HCT116 (cell line): ENCODE measurements at regions not wholly inside any gene's neighbourhood (a gene's known extent, or its start where the extent isn't known, plus 50 kb on each side); places are given as distances from the start of the nearest gene placed in this dataset.

Source experiments
- ATAC-seq: fragments of 200-7000 bp; cut with Tn5 transposase; 2 replicates; pipeline ENCODE4 v1.9.1; 2020; ENCODE audit warnings: mild to moderate bottlenecking, moderate library complexity
- BruUV-seq: library from RNA; stranded (reverse); fragments of 400-500 nt; replicated peaks from 2 replicates; lab custom pipeline; 2021; lab: Mats Ljungman, UMichigan
- CTCF ChIA-PET: fragments of 300-600 bp; sonication (Branson Sonifier 250); formaldehyde crosslinking; loops from one replicate; lab custom pipeline; 2021; ENCODE audit warnings: antibody characterized with exemption; lab: Charles Lee
- POLR2A ChIA-PET: fragments of 300-600, 350-600 bp; sonication (Branson Sonifier 250); formaldehyde crosslinking; loops from one replicate; lab custom pipeline; 2021; ENCODE audit warnings: antibody characterized with exemption; lab: Charles Lee
- RAD21 ChIA-PET, 2 experiments: fragments of 300-600 bp; sonication (Branson Sonifier 250); formaldehyde crosslinking; loops; one replicate each; lab custom pipeline; 2023; ENCODE audit warnings: low total read pairs in 2 of 2; ENCODE audit not compliant: uncharacterized antibody in 2 of 2, unreplicated experiment in 2 of 2, low non-redundant PET in 1 of 2; lab: Charles Lee
- DNase-seq: peaks from one replicate; pipeline ENCODE4 v3.0.0-alpha.2; 2010; ENCODE audit warnings: low read depth, low spot score
- H2AFZ ChIP-seq: fragments of 200-600 bp; shearing (Covaris generic), sonication (generic); 2 replicates; pipeline ENCODE4 v1.6.1; 2017; ENCODE audit warnings: low read depth, mixed run types, mixed read lengths, antibody characterized with exemption, low read length; ENCODE audit not compliant: poor library complexity, severe bottlenecking
- H3K27ac ChIP-seq: 2 replicates; pipeline ENCODE4 v1.5.1; 2012; ENCODE audit warnings: low read depth, low read length
- H3K27me3 ChIP-seq: fragments of 200-600 bp; sonication (generic); 2 replicates; pipeline ENCODE4 v1.6.1; 2016; ENCODE audit warnings: mixed run types, low read length, mixed read lengths; ENCODE audit not compliant: insufficient read depth
- H3K36me3 ChIP-seq, 2 experiments: fragments of 200-500 bp in 1 of 2; fragments of 200-600 bp in 1 of 2; sonication (Bioruptor generic) in 1 of 2; sonication (generic) in 1 of 2; 2 replicates each; pipeline versions ENCODE4 v1.5.1 to v1.6.1; 2014 to 2016; ENCODE audit warnings: low read length in 2 of 2, inconsistent platforms in 1 of 2, mixed read lengths in 1 of 2, mixed run types in 1 of 2; ENCODE audit not compliant: insufficient read depth in 2 of 2, control insufficient read depth in 1 of 2
- H3K4me1 ChIP-seq, 2 experiments: fragments of 200-600 bp in 1 of 2; sonication (generic) in 1 of 2; 2 replicates each; pipeline versions ENCODE4 v1.5.1 to v1.6.1; 2012 to 2017; ENCODE audit warnings: low read length in 2 of 2, inconsistent platforms in 1 of 2, mild to moderate bottlenecking in 1 of 2, mixed read lengths in 1 of 2, mixed run types in 1 of 2, moderate library complexity in 1 of 2; ENCODE audit not compliant: insufficient read depth in 2 of 2, control insufficient read depth in 1 of 2
- H3K4me2 ChIP-seq: fragments of 200-600 bp; sonication (generic); 2 replicates; pipeline ENCODE4 v1.6.1; 2017; ENCODE audit warnings: mixed run types, low read length, mixed read lengths
- H3K4me3 ChIP-seq, 2 experiments: fragments of 200-600 bp in 1 of 2; sonication (generic) in 1 of 2; replicated peaks in 1 of 2; 2 replicates each; pipeline ENCODE4 v1.5.1; 2011 to 2016; ENCODE audit warnings: low read length in 2 of 2, control low read depth in 1 of 2, low read depth in 1 of 2, mild to moderate bottlenecking in 1 of 2, mixed read lengths in 1 of 2, mixed run types in 1 of 2
- H3K79me2 ChIP-seq: fragments of 200-600 bp; sonication (generic); 2 replicates; pipeline ENCODE4 v1.6.1; 2017; ENCODE audit warnings: mild to moderate bottlenecking, mixed run types, low read length, moderate library complexity, mixed read lengths; ENCODE audit not compliant: insufficient read depth
- H3K9ac ChIP-seq: fragments of 200-600 bp; sonication (generic); 2 replicates; pipeline ENCODE4 v1.6.1; 2016; ENCODE audit warnings: low read length, mixed read lengths
- H3K9me2 ChIP-seq: fragments of 200-600 bp; sonication (generic), shearing (Covaris generic); 2 replicates; pipeline ENCODE4 v1.6.1; 2017; ENCODE audit warnings: mixed run types, mild to moderate bottlenecking, moderate library complexity; ENCODE audit not compliant: insufficient read depth
- H3K9me3 ChIP-seq, 2 experiments: fragments of 200-500 bp in 1 of 2; fragments of 200-600 bp in 1 of 2; sonication (Bioruptor generic) in 1 of 2; sonication (generic) in 1 of 2; 2 replicates each; pipeline ENCODE4 v1.6.1; 2014 to 2017; ENCODE audit warnings: low read length in 2 of 2, mixed read lengths in 2 of 2, inconsistent platforms in 1 of 2, low read depth in 1 of 2, mild to moderate bottlenecking in 1 of 2, mixed run types in 1 of 2, moderate library complexity in 1 of 2; ENCODE audit not compliant: control insufficient read depth in 1 of 2, insufficient read depth in 1 of 2
- H4K20me1 ChIP-seq: fragments of 200-600 bp; sonication (generic), shearing (Covaris generic); 2 replicates; pipeline ENCODE4 v1.6.1; 2017; ENCODE audit warnings: mixed run types, mild to moderate bottlenecking, moderate library complexity; ENCODE audit not compliant: insufficient read depth
- CBX3 ChIP-seq: IDR thresholded peaks from 2 replicates; pipeline ENCODE4 v1.6.1; 2012; ENCODE audit warnings: low read depth
- ELF1 ChIP-seq: IDR thresholded peaks from 2 replicates; pipeline ENCODE4 v1.6.1; 2012; ENCODE audit warnings: low read depth, borderline replicate concordance
- EZH2 ChIP-seq: fragments of 200-600 bp; sonication (generic); IDR thresholded peaks from 2 replicates; pipeline ENCODE4 v1.6.1; 2017; ENCODE audit warnings: antibody characterized with exemption, mixed run types
- POLR2AphosphoS5 ChIP-seq: IDR thresholded peaks from 2 replicates; pipeline ENCODE4 v1.6.1; 2011; ENCODE audit warnings: mild to moderate bottlenecking, low read depth, low read length, moderate library complexity
- REST ChIP-seq: IDR thresholded peaks from 2 replicates; pipeline ENCODE4 v1.6.1; 2012; ENCODE audit warnings: low read depth
- SIN3A ChIP-seq: IDR thresholded peaks from 2 replicates; pipeline ENCODE4 v1.6.1; 2012; ENCODE audit warnings: low read depth
- SP1 ChIP-seq: IDR thresholded peaks from 2 replicates; pipeline ENCODE4 v1.6.1; 2012; ENCODE audit warnings: low read depth
- SRF ChIP-seq: IDR thresholded peaks from 2 replicates; pipeline ENCODE4 v1.6.1; 2012; ENCODE audit warnings: low read depth
- YY1 ChIP-seq: IDR thresholded peaks from 2 replicates; pipeline ENCODE4 v1.6.1; 2011; ENCODE audit warnings: low read length, low read depth, moderate library complexity, mild to moderate bottlenecking; ENCODE audit not compliant: insufficient replicate concordance; ENCODE audit errors: extremely low read depth
- intact Hi-C: fragments of 100-400 bp; cut with micrococcal nuclease; formaldehyde crosslinking; loops from 2 replicates; pipeline ENCODE4 v1.10.0; 2022

GRCh38 chr3:106381286-106381938 is 512.6 kb upstream of the CBLB start:
- H3K4me2 ChIP-seq, result no peak overlapping the region
- no peak for TF ChIP-seq YY1
- TF ChIP-seq CBX3, result no peak
- TF ChIP-seq ELF1, result no peak
- no peaks in the 10 kb centered on the region for H4K20me1 ChIP-seq
- H2AFZ ChIP-seq, result no peak overlapping the region
- POLR2A ChIA-PET, result no interaction called here
- RAD21 ChIA-PET, result no interaction called here
- H3K9me2 ChIP-seq, result no peaks in the 10 kb centered on the region
- BruUV-seq, result no TSS peak
- no peaks in the 10 kb centered on the region for H3K27me3 ChIP-seq
- H3K79me2 ChIP-seq, result no peaks in the 10 kb centered on the region
- ATAC-seq, result no peak
- no peak overlapping the region for H3K4me3 ChIP-seq
- H3K27ac ChIP-seq, result no peak overlapping the region
- DNase-seq, result no peak
- intact Hi-C loops, result no loop called here
- no peaks in the 10 kb centered on the region for H3K36me3 ChIP-seq
- H3K9me3 ChIP-seq, result no peaks in the 10 kb centered on the region
- CTCF ChIA-PET, result no interaction called here
- no peak overlapping the region for H3K9ac ChIP-seq
- H3K4me1 ChIP-seq, result no peaks in the 10 kb centered on the region

- Histone ChIP-seq H4K20me1 (no peaks in the 10 kb centered on the region), H3K4me2 (no peak overlapping the region), H3K9me3 (no peaks in the 10 kb centered on the region), H3K4me1 (no peaks in the 10 kb centered on the region), H3K36me3 (no peaks in the 10 kb centered on the region), H3K9ac (no peak overlapping the region), H3K27ac (no peak overlapping the region), H3K9me2 (no peaks in the 10 kb centered on the region), H3K27me3 (no peaks in the 10 kb centered on the region), H3K79me2 (no peaks in the 10 kb centered on the region), H3K4me3 (no peak overlapping the region), H2AFZ (no peak overlapping the region)
- CTCF ChIA-PET, result no interaction called here
- BruUV-seq, result no TSS peak
- POLR2A ChIA-PET, result no interaction called here
- DNase-seq (no peak), ATAC-seq (no peak)
- intact Hi-C loops, result no loop called here
- RAD21 ChIA-PET, result no interaction called here
- no peak for TF ChIP-seq SRF
- no peak for TF ChIP-seq EZH2
- no peak for TF ChIP-seq POLR2AphosphoS5
- no peak for TF ChIP-seq CBX3
- no peak for TF ChIP-seq SP1
- TF ChIP-seq REST, result no peak
- no peak for TF ChIP-seq SIN3A
These were observed 513.1 kb upstream of the CBLB start for GRCh38 chr3:106381939-106382335.
